Activated naive CD8-positive, alpha-beta T cell treated with anti-CD3 and anti-CD28 coated beads, Interleukin-2, amount 10 ng/mL, durations not matched to agents 7 days and 5 days (primary cell): ENCODE measurements at regions not wholly inside any gene's neighbourhood (a gene's known extent, or its start where the extent isn't known, plus 50 kb on each side); places are given as distances from the start of the nearest gene placed in this dataset.

Source experiments
- ATAC-seq: fragments of 150-1000 bp; cut with Tn5 transposase; one replicate; pipeline ENCODE4 v1.10.0; 2021; ENCODE audit warnings: low read depth, moderate library complexity
- POLR2A ChIA-PET: fragments of 350-600 bp; sonication (Branson Sonifier 250); formaldehyde crosslinking; loops from one replicate; lab custom pipeline; 2021; ENCODE audit warnings: antibody characterized with exemption; lab: Charles Lee
- DNase-seq: peaks from one replicate; pipeline ENCODE4 v3.0.0; 2021
- H3K27ac Mint-ChIP-seq: one replicate; pipeline ENCODE4 v1.8.0; 2022; ENCODE audit warnings: mild to moderate bottlenecking, mixed read lengths
- H3K27me3 Mint-ChIP-seq: one replicate; pipeline ENCODE4 v1.8.0; 2022; ENCODE audit warnings: mild to moderate bottlenecking, moderate library complexity, mixed read lengths
- H3K36me3 Mint-ChIP-seq: one replicate; pipeline ENCODE4 v1.8.0; 2021; ENCODE audit warnings: mild to moderate bottlenecking, mixed read lengths
- H3K4me1 Mint-ChIP-seq: one replicate; pipeline ENCODE4 v1.8.0; 2021; ENCODE audit warnings: mixed read lengths
- H3K4me3 Mint-ChIP-seq: one replicate; pipeline ENCODE4 v1.8.0; 2022; ENCODE audit warnings: mild to moderate bottlenecking, moderate library complexity, mixed read lengths
- H3K9me3 Mint-ChIP-seq: one replicate; pipeline ENCODE4 v1.8.0; 2021; ENCODE audit warnings: mixed read lengths

DNA sequence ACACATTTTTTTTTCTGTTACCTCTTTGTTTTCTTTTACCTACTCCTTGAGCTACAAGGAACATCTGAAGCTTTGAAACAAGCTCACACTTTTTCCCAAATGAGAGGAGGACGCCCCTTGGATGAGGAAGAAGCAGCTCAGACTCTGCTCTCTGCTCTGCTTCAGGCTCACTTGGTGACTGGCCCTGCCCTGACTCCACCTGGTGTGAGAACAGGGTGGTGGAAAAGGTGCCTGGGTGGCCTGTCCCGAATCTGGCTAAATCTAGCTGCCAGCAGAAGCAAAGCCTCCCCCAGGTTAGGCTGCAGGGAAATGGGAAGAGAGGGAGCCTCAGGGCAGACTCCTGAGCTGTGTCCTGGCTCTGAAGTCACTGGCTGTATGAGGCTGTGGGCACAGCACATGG lies 68.0 kb upstream of the CEACAM8 start:
- Mint-ChIP-seq H3K4me3 (no peak overlapping the region), H3K4me1 (no peaks in the 10 kb centered on the region), H3K27ac (no peak overlapping the region), H3K36me3 (no peaks in the 10 kb centered on the region), H3K27me3 (peaks cover 13% of the 10 kb centered on the region), H3K9me3 (peaks cover 3% of the 10 kb centered on the region)
- POLR2A ChIA-PET: interaction anchor here (0.5 kb wide), 1 partner anchor 15 kb away, joined by 3 read pairs; no protein-coding TSS in a partner anchor
- ATAC-seq (no peak), DNase-seq (no peak)

- Mint-ChIP-seq H3K36me3 (no peaks in the 10 kb centered on the region), H3K9me3 (peaks cover 3% of the 10 kb centered on the region), H3K4me3 (no peak overlapping the region), H3K4me1 (no peaks in the 10 kb centered on the region), H3K27ac (no peak overlapping the region), H3K27me3 (peaks cover 4% of the 10 kb centered on the region)
- DNase-seq: no peak
- POLR2A ChIA-PET: no interaction called here
- no peak for ATAC-seq
Observed at GRCh38 chr19:42660353-42660752, 65.6 kb upstream of the CEACAM8 start.

DNA sequence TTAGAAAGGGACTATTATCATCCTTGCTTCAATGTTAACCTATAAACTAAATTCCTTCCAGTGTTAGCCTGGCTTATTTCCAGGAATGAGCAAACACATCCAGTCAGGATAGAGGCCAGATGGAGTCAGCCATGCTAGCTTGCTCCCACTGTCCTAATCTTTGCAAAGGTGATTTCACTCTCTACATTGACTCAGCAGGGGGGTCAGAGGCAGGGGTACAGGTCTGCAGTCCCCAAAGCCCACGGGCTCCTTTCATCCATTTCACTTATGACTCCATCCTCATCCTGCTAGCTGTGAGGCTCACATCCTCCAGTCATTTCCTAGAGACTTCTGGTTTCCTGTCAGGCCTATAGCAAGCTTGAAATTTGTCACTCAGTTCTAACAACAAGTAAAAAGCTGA lies 63.4 kb upstream of the CEACAM8 start:
- DNase-seq: no peak
- H3K27ac Mint-ChIP-seq: no peak overlapping the region
- ATAC-seq: no peak
- no peaks in the 10 kb centered on the region for H3K36me3 Mint-ChIP-seq
- POLR2A ChIA-PET: no interaction called here
- no peak overlapping the region for H3K4me3 Mint-ChIP-seq
- H3K9me3 Mint-ChIP-seq: peaks cover 3% of the 10 kb centered on the region
- no peaks in the 10 kb centered on the region for H3K27me3 Mint-ChIP-seq
- H3K4me1 Mint-ChIP-seq: no peaks in the 10 kb centered on the region

DNA sequence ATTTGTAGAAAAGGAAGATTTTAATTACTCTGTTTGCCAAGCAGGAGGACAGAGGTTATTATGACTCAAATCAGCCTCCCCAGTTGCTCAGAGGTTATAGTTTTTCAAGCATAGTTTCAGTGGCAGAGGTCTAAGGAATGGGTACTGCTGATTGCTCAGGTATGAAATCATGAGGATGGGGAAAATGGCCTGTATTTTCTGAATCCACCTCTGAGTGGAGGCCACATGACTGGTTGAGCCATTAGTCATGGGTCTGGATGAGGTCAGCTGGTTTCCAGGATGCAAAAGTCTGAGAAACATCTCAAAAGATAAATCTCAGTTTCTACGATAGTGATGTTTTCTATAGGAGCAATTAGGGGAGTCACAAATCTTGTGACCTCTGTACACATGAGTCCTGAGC lies 62.8 kb upstream of the CEACAM8 start:
- peaks cover 3% of the 10 kb centered on the region for H3K9me3 Mint-ChIP-seq
- H3K36me3 Mint-ChIP-seq: no peaks in the 10 kb centered on the region
- H3K4me1 Mint-ChIP-seq: no peaks in the 10 kb centered on the region
- ATAC-seq (no peak), DNase-seq (no peak)
- H3K27ac Mint-ChIP-seq: no peak overlapping the region
- POLR2A ChIA-PET: no interaction called here
- no peak overlapping the region for H3K4me3 Mint-ChIP-seq
- H3K27me3 Mint-ChIP-seq: no peaks in the 10 kb centered on the region

DNA sequence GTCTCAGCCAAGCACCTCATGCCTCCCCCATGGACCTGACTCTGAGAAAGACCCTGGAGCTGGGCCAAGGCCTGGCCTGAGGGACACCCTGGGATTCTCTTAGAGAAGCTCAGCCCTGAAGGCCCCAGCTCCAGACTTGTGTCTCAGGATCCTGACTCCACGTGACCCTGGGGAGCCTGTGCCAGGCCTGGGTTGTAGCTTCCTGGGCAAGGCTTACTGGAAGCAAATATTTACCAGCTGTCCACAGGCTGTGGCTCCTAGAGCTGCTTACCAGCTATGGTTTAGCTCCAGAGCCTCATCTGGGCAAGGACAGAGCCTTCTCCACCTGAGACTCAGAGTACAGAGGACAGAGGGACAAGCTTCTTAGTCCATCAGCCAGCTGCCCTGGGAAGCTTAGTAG lies 61.0 kb upstream of the CEACAM8 start:
- no peak overlapping the region for H3K27ac Mint-ChIP-seq
- ATAC-seq (no peak), DNase-seq (no peak)
- no peak overlapping the region for H3K4me3 Mint-ChIP-seq
- POLR2A ChIA-PET: no interaction called here
- no peaks in the 10 kb centered on the region for H3K36me3 Mint-ChIP-seq
- H3K4me1 Mint-ChIP-seq: no peaks in the 10 kb centered on the region
- H3K9me3 Mint-ChIP-seq: peaks cover 3% of the 10 kb centered on the region
- H3K27me3 Mint-ChIP-seq: peaks cover 3% of the 10 kb centered on the region

- H3K4me1 Mint-ChIP-seq: no peaks in the 10 kb centered on the region
- DNase-seq (no peak), ATAC-seq (no peak)
- peaks cover 3% of the 10 kb centered on the region for H3K27me3 Mint-ChIP-seq
- POLR2A ChIA-PET: no interaction called here
- H3K27ac Mint-ChIP-seq: no peak overlapping the region
- no peaks in the 10 kb centered on the region for H3K36me3 Mint-ChIP-seq
- H3K4me3 Mint-ChIP-seq: no peak overlapping the region
- H3K9me3 Mint-ChIP-seq: no peaks in the 10 kb centered on the region
Observed at GRCh38 chr19:42653841-42654240, 59.1 kb upstream of the CEACAM8 start.

- peaks cover 6% of the 10 kb centered on the region for H3K27me3 Mint-ChIP-seq
- H3K27ac Mint-ChIP-seq: no peak overlapping the region
- POLR2A ChIA-PET: no interaction called here
Observed at GRCh38 chr19:42652021-42652420, 57.3 kb upstream of the CEACAM8 start.

More at GRCh38 chr19:42652021-42652420, 57.3 kb upstream of the CEACAM8 start:
- DNase-seq: no peak
- H3K4me1 Mint-ChIP-seq: no peaks in the 10 kb centered on the region
- no peak overlapping the region for H3K4me3 Mint-ChIP-seq
- no peaks in the 10 kb centered on the region for H3K36me3 Mint-ChIP-seq
- no peaks in the 10 kb centered on the region for H3K9me3 Mint-ChIP-seq
- no peak for ATAC-seq
